GM23338 (cell line): ENCODE measurements at regions not wholly inside any gene's neighbourhood (a gene's known extent, or its start where the extent isn't known, plus 50 kb on each side); places are given as distances from the start of the nearest gene placed in this dataset.

Experiments used
- ATAC-seq: fragments of 200-7000 bp; cut with Tn5 transposase; 3 replicates; pipeline ENCODE4 v1.9.1; 2020
- DNase-seq: peaks from one replicate; pipeline ENCODE4 v3.0.0-alpha.2; 2015; ENCODE audit warnings: low spot score
- H2AFZ ChIP-seq: fragments of 200-600 bp; sonication (generic); 2 replicates; pipeline ENCODE4 v1.8.0; 2016; ENCODE audit warnings: antibody characterized with exemption, mild to moderate bottlenecking, moderate library complexity
- H3F3A ChIP-seq: fragments of 200-600 bp; sonication (generic); replicated peaks from 2 replicates; pipeline ENCODE4 v1.8.0; 2017; ENCODE audit warnings: antibody characterized with exemption, mixed run types, low read depth
- H3K27ac ChIP-seq: fragments of 200-600 bp; sonication (generic); 2 replicates; pipeline ENCODE4 v1.6.1; 2016; ENCODE audit warnings: low read depth
- H3K27me3 ChIP-seq: fragments of 200-600 bp; sonication (generic); 2 replicates; pipeline ENCODE4 v1.8.0; 2016; ENCODE audit warnings: mild to moderate bottlenecking, mixed run types, moderate library complexity; ENCODE audit not compliant: insufficient read depth
- H3K36me3 ChIP-seq: fragments of 200-600 bp; sonication (generic); 2 replicates; pipeline ENCODE4 v1.8.0; 2016; ENCODE audit warnings: mild to moderate bottlenecking; ENCODE audit not compliant: insufficient read depth
- H3K4me1 ChIP-seq: fragments of 200-600 bp; sonication (generic); 2 replicates; pipeline ENCODE4 v1.8.0; 2016; ENCODE audit warnings: mild to moderate bottlenecking, moderate library complexity; ENCODE audit not compliant: insufficient read depth
- H3K4me2 ChIP-seq: fragments of 200-600 bp; sonication (generic); 2 replicates; pipeline ENCODE4 v1.7.1; 2017; ENCODE audit warnings: mixed run types
- H3K4me3 ChIP-seq: fragments of 200-600 bp; sonication (generic); 2 replicates; pipeline ENCODE4 v1.6.1; 2016; ENCODE audit warnings: mixed run types
- H3K79me2 ChIP-seq: fragments of 200-600 bp; sonication (generic); replicated peaks from 2 replicates; pipeline ENCODE4 v1.8.0; 2017; ENCODE audit warnings: mild to moderate bottlenecking; ENCODE audit not compliant: insufficient read depth
- H3K9me2 ChIP-seq: fragments of 200-600 bp; sonication (generic); 2 replicates; pipeline ENCODE4 v1.8.0; 2017; ENCODE audit not compliant: insufficient read depth
- H4K20me1 ChIP-seq: fragments of 200-600 bp; sonication (generic); replicated peaks from 2 replicates; pipeline ENCODE4 v1.8.0; 2017; ENCODE audit warnings: mild to moderate bottlenecking; ENCODE audit not compliant: insufficient read depth
- H3K27ac Mint-ChIP-seq: 2 replicates; pipeline ENCODE4 v1.8.0; 2020; ENCODE audit warnings: inconsistent platforms, mild to moderate bottlenecking, moderate library complexity, mixed read lengths
- H3K27me3 Mint-ChIP-seq: 3 replicates; pipeline ENCODE4 v1.8.0; 2022; ENCODE audit warnings: low read depth, mild to moderate bottlenecking, moderate library complexity, mixed read lengths, inconsistent platforms; ENCODE audit not compliant: insufficient read depth, poor library complexity
- H3K36me3 Mint-ChIP-seq: 3 replicates; pipeline ENCODE4 v1.8.0; 2021; ENCODE audit warnings: low read depth, mild to moderate bottlenecking, inconsistent platforms, moderate library complexity, mixed read lengths
- H3K4me1 Mint-ChIP-seq: 3 replicates; pipeline ENCODE4 v1.8.0; 2020; ENCODE audit warnings: mild to moderate bottlenecking, inconsistent platforms, mixed read lengths
- H3K4me3 Mint-ChIP-seq: 3 replicates; pipeline ENCODE4 v1.8.0; 2021; ENCODE audit warnings: moderate library complexity, mild to moderate bottlenecking, inconsistent platforms, mixed read lengths
- H3K9me3 Mint-ChIP-seq: 3 replicates; pipeline ENCODE4 v1.8.0; 2020; ENCODE audit warnings: moderate library complexity, mild to moderate bottlenecking, inconsistent platforms, mixed read lengths
- CREB1 ChIP-seq: fragments of 250-450 bp; sonication (Bioruptor Pico); IDR thresholded peaks from 2 replicates; pipeline ENCODE4 v1.5.0; 2020; ENCODE audit warnings: low read depth, mild to moderate bottlenecking, moderate library complexity
- ETS1 ChIP-seq: IDR thresholded peaks from 2 replicates; pipeline ENCODE4 v1.6.1; 2016; ENCODE audit warnings: antibody characterized with exemption
- JUNB ChIP-seq: IDR thresholded peaks from one replicate; pipeline ENCODE4 v1.6.1; 2016; ENCODE audit warnings: antibody characterized with exemption; ENCODE audit not compliant: unreplicated experiment
- NANOG ChIP-seq: IDR thresholded peaks from 2 replicates; pipeline ENCODE4 v1.6.1; 2016; ENCODE audit warnings: antibody characterized with exemption, borderline replicate concordance
- POLR2AphosphoS5 ChIP-seq: IDR thresholded peaks from 2 replicates; pipeline ENCODE4 v1.6.1; 2016; ENCODE audit warnings: antibody characterized with exemption, low read depth
- REST ChIP-seq: IDR thresholded peaks from one replicate; pipeline ENCODE4 v1.6.1; 2018; ENCODE audit warnings: antibody characterized with exemption; ENCODE audit not compliant: unreplicated experiment
- STAT1 ChIP-seq: IDR thresholded peaks from one replicate; pipeline ENCODE4 v1.6.1; 2016; ENCODE audit warnings: antibody characterized with exemption; ENCODE audit not compliant: unreplicated experiment
- ZNF114 ChIP-seq: fragments of 250-450 bp; sonication (Bioruptor Pico); IDR thresholded peaks from 2 replicates; pipeline ENCODE4 v1.5.0; 2020; ENCODE audit warnings: mild to moderate bottlenecking, moderate library complexity
- ZNF331 ChIP-seq: fragments of 250-450 bp; sonication (Bioruptor Pico); IDR thresholded peaks from 2 replicates; pipeline ENCODE4 v1.5.0; 2020; ENCODE audit warnings: low read depth, mild to moderate bottlenecking, moderate library complexity

- DNase-seq: no peak
- Histone ChIP-seq H3K9me2 (no peaks in the 10 kb centered on the region), H3K27me3 (no peaks in the 10 kb centered on the region), H3K4me2 (no peak overlapping the region), H3K4me3 (no peak overlapping the region), H3F3A (no peaks in the 10 kb centered on the region), H3K36me3 (no peaks in the 10 kb centered on the region), H3K4me1 (no peaks in the 10 kb centered on the region), H3K79me2 (no peaks in the 10 kb centered on the region), H3K27ac (no peak overlapping the region), H4K20me1 (no peaks in the 10 kb centered on the region), H2AFZ (peak overlapping the region; percentile 72)
- TF ChIP-seq STAT1 (no peak), ETS1 (no peak), ZNF331 (no peak), JUNB (no peak), NANOG (no peak), POLR2AphosphoS5 (no peak)
- H3K4me1 Mint-ChIP-seq: no peaks in the 10 kb centered on the region
- no peak overlapping the region for H3K27ac Mint-ChIP-seq
- peaks cover 2% of the 10 kb centered on the region for H3K27me3 Mint-ChIP-seq
- H3K9me3 Mint-ChIP-seq: no peaks in the 10 kb centered on the region
- no peak overlapping the region for H3K4me3 Mint-ChIP-seq
- no peak for ATAC-seq
- no peaks in the 10 kb centered on the region for H3K36me3 Mint-ChIP-seq
Observed at GRCh38 chr18:43588838-43589237, 311.5 kb upstream of the SYT4 start.

GRCh38 chr18:43589611-43590151, 312.4 kb upstream of the SYT4 start:
- Mint-ChIP-seq H3K4me1 (no peaks in the 10 kb centered on the region), H3K9me3 (no peaks in the 10 kb centered on the region), H3K27ac (no peak overlapping the region), H3K36me3 (no peaks in the 10 kb centered on the region), H3K4me3 (no peak overlapping the region), H3K27me3 (peaks cover 2% of the 10 kb centered on the region)
- Histone ChIP-seq H4K20me1 (no peaks in the 10 kb centered on the region), H3K27ac (no peak overlapping the region), H3K4me3 (no peak overlapping the region), H3K9me2 (no peaks in the 10 kb centered on the region), H2AFZ (peak overlapping the region; percentile 72; the same call in 1 of the 2 replicates), H3K27me3 (no peaks in the 10 kb centered on the region), H3K4me2 (no peak overlapping the region), H3K79me2 (no peaks in the 10 kb centered on the region), H3K36me3 (no peaks in the 10 kb centered on the region), H3K4me1 (no peaks in the 10 kb centered on the region), H3F3A (no peaks in the 10 kb centered on the region)
- DNase-seq (no peak), ATAC-seq (no peak)
- TF ChIP-seq CREB1: no peak
- TF ChIP-seq NANOG: no peak
- TF ChIP-seq REST: no peak
- no peak for TF ChIP-seq ETS1
- TF ChIP-seq ZNF114 (CRISPR knock-in tag): no peak
- TF ChIP-seq JUNB: no peak
- TF ChIP-seq STAT1: no peak
